ENCODE measurements at regions not wholly inside any gene's neighbourhood (a gene's known extent, or its start where the extent isn't known, plus 50 kb on each side); places are given as distances from the start of the nearest gene placed in this dataset.
"Not testable (repeated sequence)": the region's sequence is repeated elsewhere in the genome, so short reads cannot be mapped to it uniquely, and the experiment has no call there.

GRCh38 chr2:122075381-122075780 is 319.9 kb downstream of the TSN start:
- no peak for DNase-seq

- DNase-seq = no peak
These were observed 321.7 kb downstream of the TSN start for GRCh38 chr2:122077114-122077513.

DNA sequence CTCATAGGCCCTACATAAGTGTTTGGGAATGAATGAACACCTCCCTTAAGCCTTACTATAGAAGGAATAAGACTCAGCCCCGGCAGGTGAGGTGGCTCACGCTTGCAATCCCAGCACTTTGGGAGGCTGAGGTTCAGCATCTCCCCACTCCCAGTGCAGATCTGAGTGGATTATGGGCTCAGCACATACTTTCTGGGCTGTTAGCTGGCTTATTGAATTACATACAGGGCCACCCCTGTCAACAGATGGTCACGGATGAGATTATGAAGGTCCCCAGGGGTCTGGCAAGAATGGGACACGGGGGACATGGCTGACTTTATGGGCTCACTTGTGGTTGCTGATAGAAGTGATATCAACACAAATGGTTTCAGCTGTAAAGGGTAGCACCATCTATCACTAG is 322.3 kb downstream of the TSN start:
- DNase-seq = no peak

DNA sequence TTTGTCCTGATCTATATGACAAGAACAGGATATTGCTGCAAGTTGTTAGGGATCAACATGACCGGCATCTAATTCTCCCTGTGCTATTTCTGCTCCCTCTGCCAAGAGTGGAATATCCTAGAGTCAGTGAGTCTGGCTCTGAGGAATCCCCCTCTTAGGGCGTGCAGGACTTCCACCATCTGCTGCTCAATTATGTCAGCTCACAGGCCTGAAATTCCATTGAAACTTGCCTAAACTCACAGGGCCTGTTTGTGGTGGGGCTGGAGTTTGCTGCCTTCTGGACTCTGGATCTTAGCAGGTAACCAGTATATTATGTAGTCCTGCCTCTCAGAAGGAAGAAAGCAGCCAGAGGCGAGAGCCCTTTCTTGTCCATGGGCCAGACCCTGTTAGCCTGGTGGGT is 323.0 kb downstream of the TSN start:
- DNase-seq = no peak

- DNase-seq = no peak
These were observed 324.4 kb downstream of the TSN start for GRCh38 chr2:122079844-122080243.

- DNase-seq = no peak
These were observed 324.9 kb downstream of the TSN start for GRCh38 chr2:122080316-122080715.

- no peak for DNase-seq
These were observed 325.4 kb downstream of the TSN start for GRCh38 chr2:122080871-122081270.

- DNase-seq = no peak
These were observed 326.3 kb downstream of the TSN start for GRCh38 chr2:122081751-122082150.

DNA sequence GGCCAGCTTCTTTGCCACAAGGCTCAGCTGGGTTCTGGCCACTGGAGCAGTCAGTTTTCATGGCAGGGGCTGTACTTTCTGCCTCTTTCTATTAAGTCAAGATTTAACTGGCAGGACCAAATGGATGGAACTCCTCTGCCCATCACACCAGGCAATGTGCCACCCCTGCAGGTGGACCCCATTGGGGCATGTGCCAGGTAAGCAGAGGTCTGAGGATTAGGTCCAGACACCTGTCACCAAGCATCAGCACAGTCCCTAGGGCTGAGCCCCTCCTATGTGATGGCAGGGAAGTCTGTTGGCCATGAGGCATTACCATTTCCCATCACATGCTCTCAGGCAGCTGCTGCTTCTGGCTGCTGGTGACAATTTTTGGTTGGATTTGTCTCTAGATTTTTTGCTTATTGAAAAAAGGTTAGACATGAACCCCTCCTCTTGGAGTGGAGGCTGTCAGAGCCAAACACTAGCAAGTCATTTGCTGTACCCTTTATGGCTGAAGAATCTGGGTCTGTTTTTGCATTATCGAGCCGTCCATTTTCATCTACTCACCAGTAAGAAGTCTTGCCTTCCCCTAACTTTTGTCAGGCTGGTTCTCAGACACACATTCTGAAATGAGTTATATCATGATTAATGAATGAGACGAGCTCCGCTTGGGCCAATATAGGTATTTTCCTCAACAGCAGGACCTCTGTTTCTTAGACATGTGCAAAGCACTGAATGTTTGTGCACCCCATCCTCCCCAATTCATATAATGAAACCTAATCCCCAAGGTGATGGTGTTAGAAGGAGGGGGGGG is 328.0 kb downstream of the TSN start:
- DNase-seq = no peak

GRCh38 chr2:122085672-122086071 is 330.2 kb downstream of the TSN start:
- DNase-seq = not testable (repeated sequence)

- DNase-seq = no peak
These were observed 339.1 kb downstream of the TSN start for GRCh38 chr2:122094557-122094956.

- no peak for DNase-seq
These were observed 341.3 kb downstream of the TSN start for GRCh38 chr2:122096761-122097160.

- no peak for DNase-seq
These were observed 342.9 kb downstream of the TSN start for GRCh38 chr2:122098306-122098705.

DNA sequence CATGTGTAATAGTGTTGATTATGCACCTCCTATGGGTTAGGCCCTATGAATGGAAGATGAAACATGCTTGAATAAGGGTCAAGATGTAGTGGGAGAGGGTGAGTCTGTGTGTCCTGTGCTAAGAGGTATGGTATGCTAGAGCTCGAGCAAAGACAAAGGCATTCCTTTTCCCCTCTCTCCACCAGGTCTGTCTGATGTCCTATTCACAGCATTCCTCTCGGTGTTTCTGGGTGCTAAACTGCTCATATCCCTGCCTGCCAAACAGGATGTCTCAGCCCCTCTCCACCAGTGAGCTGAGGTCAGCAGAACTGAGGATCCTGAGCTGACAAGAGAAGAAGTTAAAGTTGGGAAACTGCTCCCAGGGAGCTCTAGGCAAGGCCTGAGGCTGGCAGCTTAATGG is 344.9 kb downstream of the TSN start:
- no peak for DNase-seq

DNA sequence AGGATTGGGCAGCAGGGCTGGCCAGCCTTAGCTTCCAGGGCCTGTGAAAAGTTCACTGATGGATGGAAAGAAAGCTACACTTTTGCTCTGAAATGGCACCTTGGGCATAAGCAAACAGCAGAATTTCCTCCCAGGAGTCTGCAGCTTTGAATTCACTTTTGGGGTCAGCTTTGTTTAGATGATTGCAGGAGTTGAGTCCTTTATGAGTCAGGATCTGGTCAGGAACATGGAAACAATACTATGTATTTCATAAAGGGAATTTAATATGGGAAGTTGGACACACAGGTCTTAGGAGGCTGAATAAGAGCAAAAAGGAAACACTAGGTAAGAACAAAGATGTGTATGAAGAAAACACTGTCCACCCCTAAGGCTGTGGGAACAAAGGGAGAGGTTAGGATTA is 345.3 kb downstream of the TSN start:
- DNase-seq = no peak

DNA sequence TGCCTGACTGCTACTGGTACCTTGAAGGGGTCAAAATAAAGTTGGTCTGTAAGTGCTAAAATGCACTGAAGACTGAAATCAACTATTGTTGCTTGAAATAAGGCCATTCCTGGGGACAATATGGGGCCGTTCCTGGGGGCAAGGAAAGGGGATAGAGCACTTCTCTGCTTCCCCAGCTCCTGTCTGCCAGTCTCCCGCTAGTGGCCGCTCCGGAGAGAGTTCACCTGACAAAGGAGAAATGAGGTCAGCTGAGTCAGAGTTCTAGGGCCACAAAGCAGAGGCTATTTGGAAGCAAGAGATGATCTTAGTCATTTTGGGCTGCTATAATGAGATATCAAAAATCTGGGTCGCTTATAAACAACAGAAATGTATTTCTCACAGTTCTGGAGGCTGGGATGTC is 345.9 kb downstream of the TSN start:
- DNase-seq = no peak

- DNase-seq = no peak
These were observed 349.9 kb downstream of the TSN start for GRCh38 chr2:122105171-122105876.

DNA sequence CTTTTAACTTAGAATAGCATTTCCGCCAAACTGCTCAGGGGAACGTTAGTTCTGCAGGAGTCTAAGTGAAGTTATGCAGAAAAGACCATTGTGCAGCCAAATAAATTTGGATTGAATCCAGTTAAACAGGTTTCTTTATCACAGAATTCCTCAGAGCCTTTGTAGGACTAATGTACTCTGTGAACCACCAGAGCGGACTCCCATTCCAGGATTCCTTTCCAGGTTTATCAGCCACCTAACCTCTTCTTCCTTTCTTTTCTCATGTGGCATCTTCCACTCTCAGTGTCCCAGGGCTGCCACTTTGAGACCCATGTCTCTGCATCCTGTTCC is 350.4 kb downstream of the TSN start:
- no peak for DNase-seq

DNA sequence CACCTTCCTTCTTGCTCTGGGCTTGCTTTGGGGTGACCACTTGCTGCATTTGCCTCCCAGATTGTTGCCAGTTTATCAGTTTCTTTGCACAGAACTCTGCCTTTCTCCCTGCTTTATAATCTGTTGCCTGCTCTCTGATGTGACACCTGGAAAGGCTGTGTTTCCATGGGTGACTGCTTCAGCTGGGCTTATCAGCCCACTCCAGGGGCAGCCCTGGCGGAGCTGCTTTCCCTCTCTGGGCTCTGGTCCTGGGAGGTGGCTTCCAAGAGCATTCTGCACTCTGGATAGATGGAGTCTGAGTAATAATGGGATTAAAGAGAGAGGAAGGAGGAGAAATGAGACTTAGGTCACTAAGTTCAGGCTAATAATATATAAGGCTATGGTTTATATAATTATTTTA is 352.7 kb downstream of the TSN start:
- no peak for DNase-seq

- DNase-seq = no peak
These were observed 357.0 kb downstream of the TSN start for GRCh38 chr2:122112216-122113005.

- DNase-seq = no peak
These were observed 359.0 kb downstream of the TSN start for GRCh38 chr2:122114421-122114820.

DNA sequence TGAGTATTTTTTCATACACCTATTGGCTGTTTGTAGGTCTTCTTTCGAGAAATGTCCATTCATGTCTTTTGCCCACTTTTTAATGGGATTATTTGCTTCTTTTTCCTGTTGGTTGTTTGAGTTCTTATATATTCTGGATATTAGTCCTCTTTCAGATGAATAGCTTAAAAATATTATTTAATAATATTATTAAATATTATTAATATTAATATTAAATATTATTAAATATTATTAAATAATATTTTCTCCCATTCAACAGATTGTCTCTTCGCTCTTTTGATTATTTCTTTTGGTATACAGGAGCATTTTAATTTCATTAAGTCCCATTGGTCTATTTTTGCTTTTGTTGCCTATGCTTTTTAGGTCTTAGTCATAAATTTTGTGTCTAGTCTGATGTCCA is 361.9 kb downstream of the TSN start:
- DNase-seq = no peak

DNA sequence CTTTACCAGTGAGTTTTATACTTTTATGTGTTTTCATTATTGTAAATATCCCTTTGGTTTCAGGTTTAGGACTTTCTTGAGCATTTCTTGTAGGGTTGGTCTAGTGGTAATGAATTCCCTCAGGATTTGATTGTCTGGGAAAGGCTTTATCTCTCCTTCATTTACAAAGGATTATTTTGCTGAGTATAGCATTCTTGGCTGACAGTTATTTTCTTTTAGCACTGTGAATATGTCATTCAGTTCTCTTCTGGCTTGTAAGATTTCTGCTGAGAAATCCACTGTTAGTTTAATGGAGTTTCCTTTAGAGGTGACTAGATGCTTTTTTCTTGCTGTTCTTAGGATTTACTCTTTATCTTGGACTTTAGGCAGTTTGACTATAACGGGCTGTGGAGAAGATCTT is 373.9 kb downstream of the TSN start:
- no peak for DNase-seq

DNA sequence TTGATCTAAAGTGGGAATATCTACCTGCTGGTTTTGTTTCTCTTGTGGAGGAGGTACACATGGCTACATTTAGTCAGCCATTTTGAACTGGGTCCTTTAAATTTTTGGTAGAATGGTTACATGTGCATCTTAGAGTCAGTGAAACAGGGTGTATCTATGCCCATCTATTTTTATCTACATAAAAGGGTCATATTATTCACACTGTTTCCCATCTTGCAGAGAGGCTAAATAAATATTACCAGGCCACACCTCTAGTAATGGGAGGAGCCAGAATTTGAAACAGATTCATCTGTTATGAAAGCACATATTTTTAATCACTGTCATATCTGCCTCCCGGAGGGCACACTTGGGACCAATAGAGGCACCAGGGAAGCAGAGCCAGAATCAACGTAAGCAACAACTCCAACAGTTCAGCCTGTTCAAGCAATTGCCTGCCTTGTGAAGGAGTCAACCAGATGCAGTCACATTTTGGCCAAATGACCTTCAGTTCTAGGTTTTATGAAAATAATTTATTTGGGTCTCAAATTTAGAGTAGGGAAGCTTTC is 376.8 kb downstream of the TSN start:
- no peak for DNase-seq

Measured in NCI-H1417 treated with DMSO at 0.1 percent for 48 hours (cell line).